ENCODE measurements at regions not wholly inside any gene's neighbourhood (a gene's known extent, or its start where the extent isn't known, plus 50 kb on each side); places are given as distances from the start of the nearest gene placed in this dataset.
"Not testable (repeated sequence)": the region's sequence is repeated elsewhere in the genome, so short reads cannot be mapped to it uniquely, and the experiment has no call there.

GRCh38 chr1:121573881-121574504, 389.2 kb downstream of the SRGAP2C start:
- DNase-seq, result not testable (repeated sequence)

GRCh38 chr1:121574505-121574899, 389.7 kb downstream of the SRGAP2C start:
- not testable (repeated sequence) for DNase-seq

- not testable (repeated sequence) for DNase-seq
Observed at GRCh38 chr1:121582898-121583297, 398.1 kb downstream of the SRGAP2C start.

- DNase-seq, result no peak
Observed at GRCh38 chr1:121586369-121587229, 401.8 kb downstream of the SRGAP2C start.

- DNase-seq, result no peak
Observed at GRCh38 chr1:121587230-121587569, 402.4 kb downstream of the SRGAP2C start.

- no peak for DNase-seq
Observed at GRCh38 chr1:121587777-121588176, 403.0 kb downstream of the SRGAP2C start.

GRCh38 chr1:121594096-121594495, 409.3 kb downstream of the SRGAP2C start:
- DNase-seq, result no peak

- no peak for DNase-seq
Observed at GRCh38 chr1:121595089-121595488, 410.3 kb downstream of the SRGAP2C start.

GRCh38 chr1:121604843-121605444, 420.2 kb downstream of the SRGAP2C start:
- not testable (repeated sequence) for DNase-seq

- DNase-seq, result not testable (repeated sequence)
Observed at GRCh38 chr1:121607499-121607898, 422.7 kb downstream of the SRGAP2C start.
